ENCODE measurements at regions not wholly inside any gene's neighbourhood (a gene's known extent, or its start where the extent isn't known, plus 50 kb on each side); places are given as distances from the start of the nearest gene placed in this dataset.

- H4K20me1 ChIP-seq (ENCODE audit: insufficient read depth): no peaks in the 10 kb centered on the region
- no peaks in the 10 kb centered on the region for H3K36me3 ChIP-seq (ENCODE audit: insufficient read depth)
- no peak overlapping the region for H3K27ac ChIP-seq
- H3K4me1 ChIP-seq (ENCODE audit: low read depth, poor library complexity, severe bottlenecking): peaks cover 13% of the 10 kb centered on the region
- no peak for TF ChIP-seq CTCF (conservative IDR thresholded peaks at IDR 0.05; ENCODE audit: low read depth, low read length)
- no peaks in the 10 kb centered on the region for H3K79me2 ChIP-seq (ENCODE audit: insufficient read depth, low read depth)
- no peaks in the 10 kb centered on the region for H3K27me3 ChIP-seq (ENCODE audit: insufficient read depth, low read depth)
- H3K4me2 ChIP-seq: no peak overlapping the region
- no peak overlapping the region for H3K9ac ChIP-seq
- no peak overlapping the region for H3K4me3 ChIP-seq (IDR thresholded peaks at IDR 0.05; ENCODE audit: insufficient read depth, low read depth, low read length)
- H2AFZ ChIP-seq (ENCODE audit: low read depth): no peak overlapping the region
Observed at GRCh38 chr11:92852229-92852628, 117.2 kb upstream of the MTNR1B start.

- no peak for TF ChIP-seq CTCF (conservative IDR thresholded peaks at IDR 0.05; ENCODE audit: low read depth, low read length)
- H3K27me3 ChIP-seq (ENCODE audit: insufficient read depth, low read depth): no peaks in the 10 kb centered on the region
- no peak overlapping the region for H3K4me3 ChIP-seq (IDR thresholded peaks at IDR 0.05; ENCODE audit: insufficient read depth, low read depth, low read length)
- no peak overlapping the region for H3K9ac ChIP-seq
- peaks cover 13% of the 10 kb centered on the region for H3K4me1 ChIP-seq (ENCODE audit: low read depth, poor library complexity, severe bottlenecking)
- no peak overlapping the region for H3K27ac ChIP-seq
- no peaks in the 10 kb centered on the region for H4K20me1 ChIP-seq (ENCODE audit: insufficient read depth)
- H2AFZ ChIP-seq (ENCODE audit: low read depth): no peak overlapping the region
- H3K4me2 ChIP-seq: no peak overlapping the region
- H3K36me3 ChIP-seq (ENCODE audit: insufficient read depth): no peaks in the 10 kb centered on the region
- no peaks in the 10 kb centered on the region for H3K79me2 ChIP-seq (ENCODE audit: insufficient read depth, low read depth)
Observed at GRCh38 chr11:92852946-92853345, 116.5 kb upstream of the MTNR1B start.

GRCh38 chr11:92854162-92854561 is 115.3 kb upstream of the MTNR1B start:
- TF ChIP-seq CTCF (conservative IDR thresholded peaks at IDR 0.05; ENCODE audit: low read depth, low read length): no peak
- no peaks in the 10 kb centered on the region for H3K79me2 ChIP-seq (ENCODE audit: insufficient read depth, low read depth)
- no peak overlapping the region for H3K27ac ChIP-seq
- peaks cover 13% of the 10 kb centered on the region for H3K4me1 ChIP-seq (ENCODE audit: low read depth, poor library complexity, severe bottlenecking)
- no peak overlapping the region for H3K4me3 ChIP-seq (IDR thresholded peaks at IDR 0.05; ENCODE audit: insufficient read depth, low read depth, low read length)
- no peaks in the 10 kb centered on the region for H3K27me3 ChIP-seq (ENCODE audit: insufficient read depth, low read depth)
- no peak overlapping the region for H3K9ac ChIP-seq
- no peaks in the 10 kb centered on the region for H4K20me1 ChIP-seq (ENCODE audit: insufficient read depth)
- no peak overlapping the region for H2AFZ ChIP-seq (ENCODE audit: low read depth)
- no peak overlapping the region for H3K4me2 ChIP-seq
- H3K36me3 ChIP-seq (ENCODE audit: insufficient read depth): no peaks in the 10 kb centered on the region

- H3K9ac ChIP-seq: no peak overlapping the region
- H3K4me3 ChIP-seq (IDR thresholded peaks at IDR 0.05; ENCODE audit: insufficient read depth, low read depth, low read length): no peak overlapping the region
- TF ChIP-seq CTCF (conservative IDR thresholded peaks at IDR 0.05; ENCODE audit: low read depth, low read length): no peak
- no peak overlapping the region for H3K27ac ChIP-seq
- H2AFZ ChIP-seq (ENCODE audit: low read depth): no peak overlapping the region
- H4K20me1 ChIP-seq (ENCODE audit: insufficient read depth): no peaks in the 10 kb centered on the region
- no peaks in the 10 kb centered on the region for H3K36me3 ChIP-seq (ENCODE audit: insufficient read depth)
- peaks cover 13% of the 10 kb centered on the region for H3K4me1 ChIP-seq (ENCODE audit: low read depth, poor library complexity, severe bottlenecking)
- H3K79me2 ChIP-seq (ENCODE audit: insufficient read depth, low read depth): no peaks in the 10 kb centered on the region
- H3K27me3 ChIP-seq (ENCODE audit: insufficient read depth, low read depth): no peaks in the 10 kb centered on the region
- H3K4me2 ChIP-seq: no peak overlapping the region
Observed at GRCh38 chr11:92854952-92855351, 114.5 kb upstream of the MTNR1B start.
